HG02623 (cell line): ENCODE measurements at regions not wholly inside any gene's neighbourhood (a gene's known extent, or its start where the extent isn't known, plus 50 kb on each side); places are given as distances from the start of the nearest gene placed in this dataset.
A peak's percentile ranks its signal among the peaks of the same experiment; 100 is the strongest.
"Not testable (repeated sequence)": the region's sequence is repeated elsewhere in the genome, so short reads cannot be mapped to it uniquely, and the experiment has no call there.

Source experiments
- ATAC-seq: cut with Tn5 transposase; IDR thresholded peaks from one replicate; pipeline ENCODE4 v1.9.1; 2021; ENCODE audit warnings: moderate library complexity; ENCODE audit not compliant: unreplicated experiment

- ATAC-seq, result no peak
Measured at GRCh38 chr2:84158605-84159004, 300.5 kb downstream of the SUCLG1 start.

- no peak for ATAC-seq
Measured at GRCh38 chr2:84152462-84152861, 306.6 kb downstream of the SUCLG1 start.

GRCh38 chr2:84144345-84144744 is 314.7 kb downstream of the SUCLG1 start:
- no peak for ATAC-seq

GRCh38 chr2:84137034-84137433 is 322.0 kb downstream of the SUCLG1 start:
- no peak for ATAC-seq

GRCh38 chr2:84132370-84132769 is 326.7 kb downstream of the SUCLG1 start:
- ATAC-seq, result no peak

GRCh38 chr2:84131278-84131830 is 327.7 kb downstream of the SUCLG1 start:
- no peak for ATAC-seq

- ATAC-seq, result no peak
Measured at GRCh38 chr2:84129018-84129417, 330.1 kb downstream of the SUCLG1 start.

GRCh38 chr2:84127812-84128211 is 331.3 kb downstream of the SUCLG1 start:
- ATAC-seq, result not testable (repeated sequence)

- ATAC-seq, result no peak
Measured at GRCh38 chr2:84126530-84126929, 332.6 kb downstream of the SUCLG1 start.

- no peak for ATAC-seq
Measured at GRCh38 chr2:84126084-84126483, 333.0 kb downstream of the SUCLG1 start.

GRCh38 chr2:84116143-84116542 is 342.9 kb downstream of the SUCLG1 start:
- no peak for ATAC-seq

- ATAC-seq, result peak; percentile 77
Measured at GRCh38 chr2:84115173-84115857, 343.8 kb downstream of the SUCLG1 start.

- not testable (repeated sequence) for ATAC-seq
Measured at GRCh38 chr2:84103816-84104527, 355.1 kb downstream of the SUCLG1 start.

GRCh38 chr2:84102274-84102673 is 356.8 kb downstream of the SUCLG1 start:
- ATAC-seq, result no peak

GRCh38 chr2:84088656-84089055 is 370.4 kb downstream of the SUCLG1 start:
- ATAC-seq, result no peak

- no peak for ATAC-seq
Measured at GRCh38 chr2:84085562-84085961, 373.5 kb downstream of the SUCLG1 start.

- no peak for ATAC-seq
Measured at GRCh38 chr2:84084856-84085255, 374.2 kb downstream of the SUCLG1 start.

GRCh38 chr2:84083984-84084383 is 375.1 kb downstream of the SUCLG1 start:
- no peak for ATAC-seq

GRCh38 chr2:84078471-84078870 is 380.6 kb downstream of the SUCLG1 start:
- ATAC-seq, result no peak

- no peak for ATAC-seq
Measured at GRCh38 chr2:84077496-84077895, 381.6 kb downstream of the SUCLG1 start.

- ATAC-seq, result no peak
Measured at GRCh38 chr2:84071050-84071449, 388.0 kb downstream of the SUCLG1 start.

- ATAC-seq, result no peak
Measured at GRCh38 chr2:84065857-84066256, 393.2 kb downstream of the SUCLG1 start.
